Naive thymus-derived CD8-positive, alpha-beta T cell (primary cell): ENCODE measurements at regions not wholly inside any gene's neighbourhood (a gene's known extent, or its start where the extent isn't known, plus 50 kb on each side); places are given as distances from the start of the nearest gene placed in this dataset.

ENCODE experiments used
- ATAC-seq, 2 donors: fragments of 150-1000 bp; cut with Tn5 transposase in 1 of 2; sonication (Bioruptor Pico), chemical (Tn5 transposase) in 1 of 2; 1 replicate in 1 of 2; 2 replicates in 1 of 2; pipeline ENCODE4 v1.10.0; 2021; ENCODE audit warnings: mild to moderate bottlenecking in 2 of 2, moderate library complexity in 2 of 2
- POLR2A ChIA-PET: fragments of 350-600 bp; sonication (Branson Sonifier 250); formaldehyde crosslinking; loops from one replicate; lab custom pipeline; 2021; ENCODE audit warnings: antibody characterized with exemption; lab: Charles Lee
- DNase-seq, 10 donors: peaks; one replicate each; pipeline versions ENCODE4 v3.0.0 to v3.0.0-alpha.2; 2020 to 2022
- H3K27ac Mint-ChIP-seq, 10 donors: one replicate each; pipeline ENCODE4 v1.8.0; 2020 to 2022; ENCODE audit warnings: mild to moderate bottlenecking in 10 of 10, mixed read lengths in 10 of 10, moderate library complexity in 4 of 10, inconsistent platforms in 1 of 10
- H3K27me3 Mint-ChIP-seq, 5 donors: one replicate each; pipeline ENCODE4 v1.8.0; 2021 to 2022; ENCODE audit warnings: mixed read lengths in 5 of 5
- H3K36me3 Mint-ChIP-seq, 3 donors: one replicate each; pipeline ENCODE4 v1.8.0; 2020 to 2022; ENCODE audit warnings: mixed read lengths in 3 of 3, mild to moderate bottlenecking in 2 of 3, inconsistent platforms in 1 of 3
- H3K4me1 Mint-ChIP-seq, 4 donors: one replicate each; pipeline ENCODE4 v1.8.0; 2021 to 2022; ENCODE audit warnings: mixed read lengths in 4 of 4
- H3K4me3 Mint-ChIP-seq, 10 donors: one replicate each; pipeline ENCODE4 v1.8.0; 2020 to 2022; ENCODE audit warnings: mild to moderate bottlenecking in 10 of 10, mixed read lengths in 10 of 10, moderate library complexity in 6 of 10, inconsistent platforms in 1 of 10
- H3K9me3 Mint-ChIP-seq, 9 donors: one replicate each; pipeline ENCODE4 v1.8.0; 2020 to 2022; ENCODE audit warnings: mixed read lengths in 9 of 9, mild to moderate bottlenecking in 3 of 9, inconsistent platforms in 1 of 9, moderate library complexity in 1 of 9

DNA sequence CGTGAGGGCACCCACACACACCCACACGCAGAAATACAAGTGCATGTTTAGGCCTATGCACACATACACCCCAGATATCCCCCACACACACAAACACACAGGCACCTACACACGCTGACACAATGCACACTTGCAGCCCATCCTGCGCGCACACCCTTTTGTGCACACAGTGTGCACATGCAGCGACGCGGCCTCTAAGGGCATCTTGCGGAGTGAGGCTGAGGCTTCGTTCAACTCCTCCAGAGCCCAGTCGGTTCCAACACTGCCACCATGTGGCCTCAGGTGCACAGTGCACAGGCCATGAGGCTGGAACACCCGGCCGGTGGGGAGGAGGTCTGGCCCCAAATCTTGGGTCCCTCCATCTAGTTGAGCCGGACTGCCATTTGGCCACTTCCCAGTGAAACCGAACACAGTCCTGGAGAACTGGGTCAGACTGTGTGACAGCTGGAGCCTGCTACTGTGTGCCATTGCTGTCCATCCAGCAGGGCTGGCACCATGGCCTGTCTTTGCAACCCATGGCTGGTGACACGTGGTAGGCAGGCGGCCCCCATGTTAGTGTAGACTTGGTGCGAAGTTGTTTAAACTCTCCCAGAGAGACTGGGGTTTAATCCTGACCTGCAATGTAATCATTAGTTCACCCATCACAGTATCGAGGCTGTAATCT lies 97.7 kb upstream of the MVB12B start:
- peaks cover 14 to 67% (median 40%) of the 10 kb centered on the region in 5 donors for H3K27me3 Mint-ChIP-seq
- no peaks in the 10 kb centered on the region for H3K36me3 Mint-ChIP-seq
- H3K9me3 Mint-ChIP-seq, result no peaks in the 10 kb centered on the region
- H3K4me1 Mint-ChIP-seq, result peaks cover 0 to 7% (median 3%) of the 10 kb centered on the region in 4 donors
- POLR2A ChIA-PET, result no interaction called here
- no peak overlapping the region for H3K4me3 Mint-ChIP-seq
- ATAC-seq, result peak; percentile 92 to 94
- no peak overlapping the region for H3K27ac Mint-ChIP-seq
- DNase-seq, result peak; percentile 29 to 82 (median 58)

- peaks cover 8 to 61% (median 34%) of the 10 kb centered on the region in 5 donors for H3K27me3 Mint-ChIP-seq
- no peak overlapping the region for H3K27ac Mint-ChIP-seq
- no peak for DNase-seq
- H3K4me1 Mint-ChIP-seq, result peaks cover 0 to 6% (median 2%) of the 10 kb centered on the region in 4 donors
- ATAC-seq, result no peak
- POLR2A ChIA-PET, result no interaction called here
- no peaks in the 10 kb centered on the region for H3K9me3 Mint-ChIP-seq
- H3K36me3 Mint-ChIP-seq, result no peaks in the 10 kb centered on the region
- H3K4me3 Mint-ChIP-seq, result no peak overlapping the region
These were observed 97.1 kb upstream of the MVB12B start for GRCh38 chr9:126229501-126229900.

GRCh38 chr9:126230692-126231091 lies 95.9 kb upstream of the MVB12B start:
- Mint-ChIP-seq H3K4me1 (peaks cover 0 to 6% (median 2%) of the 10 kb centered on the region in 4 donors), H3K9me3 (no peaks in the 10 kb centered on the region), H3K27me3 (peaks cover 5 to 50% (median 22%) of the 10 kb centered on the region in 5 donors), H3K4me3 (no peak overlapping the region), H3K27ac (no peak overlapping the region), H3K36me3 (no peaks in the 10 kb centered on the region)
- DNase-seq (no peak), ATAC-seq (no peak)
- POLR2A ChIA-PET, result no interaction called here

DNA sequence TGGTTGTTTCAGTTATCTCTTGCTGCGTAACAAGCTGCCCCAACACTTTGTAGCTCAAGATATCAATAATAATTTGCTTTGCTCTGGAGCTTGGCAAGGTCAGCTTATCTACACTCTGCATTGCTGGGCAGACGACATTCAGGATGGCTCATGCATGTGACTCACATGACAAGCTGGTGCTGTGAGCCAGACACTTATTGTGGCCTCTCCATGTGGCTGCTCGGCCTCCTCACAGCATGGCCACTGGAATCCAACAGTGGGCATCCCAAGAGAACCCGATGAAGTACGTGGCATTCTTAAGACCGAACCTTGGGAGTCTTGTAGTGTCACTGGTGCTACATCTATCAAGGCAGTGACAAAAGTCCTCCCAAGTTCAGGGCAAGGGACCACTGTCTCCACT lies 94.2 kb upstream of the MVB12B start:
- DNase-seq (no peak), ATAC-seq (no peak)
- Mint-ChIP-seq H3K27ac (no peak overlapping the region), H3K4me1 (peaks cover 0 to 6% (median 2%) of the 10 kb centered on the region in 4 donors), H3K27me3 (peaks cover 3 to 39% (median 9%) of the 10 kb centered on the region in 5 donors), H3K4me3 (no peak overlapping the region), H3K36me3 (no peaks in the 10 kb centered on the region), H3K9me3 (no peaks in the 10 kb centered on the region)
- POLR2A ChIA-PET, result no interaction called here

DNA sequence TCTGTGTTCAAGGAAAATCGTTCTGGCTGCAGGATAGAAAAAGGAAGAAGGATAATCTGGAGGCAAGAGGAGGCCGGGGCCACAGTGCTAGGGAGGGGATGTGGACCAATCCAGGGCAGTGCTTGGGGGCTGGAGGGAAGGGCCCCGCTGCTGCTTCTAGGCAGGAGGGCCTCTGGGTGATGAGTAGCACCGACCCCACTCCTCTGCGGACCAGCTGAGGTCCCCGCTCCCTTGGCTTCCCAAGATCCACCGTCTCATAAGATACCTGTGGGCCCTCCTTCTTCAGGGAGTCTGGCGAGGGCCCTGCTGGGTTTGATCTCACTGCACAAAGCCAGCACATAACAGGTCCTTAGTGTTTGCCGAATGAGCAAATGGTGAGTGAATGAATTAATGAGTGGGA lies 93.5 kb upstream of the MVB12B start:
- H3K36me3 Mint-ChIP-seq, result no peaks in the 10 kb centered on the region
- H3K4me3 Mint-ChIP-seq, result no peak overlapping the region
- ATAC-seq (no peak), DNase-seq (no peak)
- POLR2A ChIA-PET, result no interaction called here
- H3K27me3 Mint-ChIP-seq, result peaks cover 3 to 40% (median 6%) of the 10 kb centered on the region in 5 donors
- H3K27ac Mint-ChIP-seq, result no peak overlapping the region
- no peaks in the 10 kb centered on the region for H3K9me3 Mint-ChIP-seq
- H3K4me1 Mint-ChIP-seq, result peaks cover 0 to 6% (median 2%) of the 10 kb centered on the region in 4 donors

DNA sequence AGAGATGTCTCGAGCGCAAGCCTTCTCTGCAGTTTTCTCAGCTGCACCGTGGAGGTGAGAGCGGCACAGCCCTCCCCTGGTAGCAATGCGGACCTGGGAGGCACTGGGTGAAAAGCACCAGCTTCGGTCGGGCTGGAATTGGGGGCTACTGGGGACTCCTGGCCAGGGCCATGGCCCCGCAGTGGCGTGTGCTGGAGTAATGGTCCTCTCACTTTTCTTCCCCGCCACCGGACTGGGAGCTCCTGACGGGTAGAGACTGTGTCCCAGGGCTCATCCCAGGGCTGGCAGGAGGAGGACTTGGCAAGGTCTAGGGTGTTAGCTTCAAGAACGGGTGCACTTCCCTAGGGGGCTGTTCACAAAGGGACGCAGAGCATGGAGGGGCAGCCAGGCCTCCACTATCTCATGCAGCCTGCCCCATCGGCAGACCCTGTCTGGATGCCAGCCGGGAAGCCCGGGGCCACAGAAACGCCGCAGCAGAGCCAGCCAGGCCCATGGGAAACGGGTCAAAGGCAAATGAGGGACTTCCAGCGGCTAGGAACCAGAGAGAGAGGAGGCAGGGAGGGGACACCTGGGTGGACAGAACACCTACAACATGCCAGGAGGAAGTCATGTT lies 92.6 kb upstream of the MVB12B start:
- no peak overlapping the region for H3K4me3 Mint-ChIP-seq

DNA sequence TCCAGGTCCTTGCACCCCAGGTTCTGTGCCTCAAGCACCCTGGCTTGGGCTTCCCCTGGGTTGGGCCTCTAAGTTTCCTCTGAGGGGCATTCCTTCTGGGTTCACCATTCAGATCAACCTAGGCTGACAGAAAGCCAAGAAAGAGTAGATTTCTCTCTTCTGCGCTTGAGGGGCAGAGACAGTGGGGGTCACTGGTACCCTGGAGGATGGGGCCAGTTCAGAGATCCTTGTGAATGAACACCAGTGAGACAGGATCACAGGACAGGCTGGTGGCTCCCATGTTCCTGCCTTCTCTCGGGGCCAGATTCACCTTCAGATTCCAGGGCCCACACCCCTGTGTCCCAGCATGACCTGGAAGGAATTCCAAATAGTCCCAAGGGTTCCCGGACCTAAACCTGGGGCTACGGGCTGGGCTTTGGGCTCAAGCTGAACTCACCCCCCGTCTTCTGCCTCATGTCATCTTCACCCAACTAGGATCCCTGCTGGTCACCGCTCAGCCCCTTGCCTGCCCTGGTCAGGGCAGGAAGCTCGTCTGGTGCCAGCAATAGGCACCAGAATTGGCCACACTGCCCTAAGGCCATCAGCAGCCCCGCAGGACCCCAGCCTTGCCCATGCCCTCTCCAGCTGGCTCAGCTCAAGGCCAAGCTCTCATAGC lies 91.8 kb upstream of the MVB12B start:
- no peak for DNase-seq
- Mint-ChIP-seq H3K36me3 (no peaks in the 10 kb centered on the region), H3K4me1 (no peaks in the 10 kb centered on the region), H3K9me3 (no peaks in the 10 kb centered on the region), H3K4me3 (no peak overlapping the region), H3K27ac (no peak overlapping the region), H3K27me3 (peaks cover 0 to 29% (median 4%) of the 10 kb centered on the region in 5 donors)
- POLR2A ChIA-PET, result no interaction called here
- ATAC-seq, result no peak

More for the DNA sequence above, 92.6 kb upstream of the MVB12B start:
- Mint-ChIP-seq H3K9me3 (no peaks in the 10 kb centered on the region), H3K27ac (no peak overlapping the region), H3K36me3 (no peaks in the 10 kb centered on the region), H3K4me1 (no peaks in the 10 kb centered on the region), H3K27me3 (peaks cover 2 to 36% (median 4%) of the 10 kb centered on the region in 5 donors)
- POLR2A ChIA-PET, result no interaction called here
- ATAC-seq (no peak), DNase-seq (no peak)

GRCh38 chr9:126235336-126236243 lies 91.0 kb upstream of the MVB12B start:
- H3K27ac Mint-ChIP-seq, result no peak overlapping the region
- no peak overlapping the region for H3K4me3 Mint-ChIP-seq
- H3K9me3 Mint-ChIP-seq, result no peaks in the 10 kb centered on the region
- no peaks in the 10 kb centered on the region for H3K36me3 Mint-ChIP-seq
- DNase-seq (no peak), ATAC-seq (no peak)
- no peaks in the 10 kb centered on the region for H3K4me1 Mint-ChIP-seq
- POLR2A ChIA-PET, result no interaction called here
- H3K27me3 Mint-ChIP-seq, result peaks cover 0 to 27% (median 4%) of the 10 kb centered on the region in 5 donors

DNA sequence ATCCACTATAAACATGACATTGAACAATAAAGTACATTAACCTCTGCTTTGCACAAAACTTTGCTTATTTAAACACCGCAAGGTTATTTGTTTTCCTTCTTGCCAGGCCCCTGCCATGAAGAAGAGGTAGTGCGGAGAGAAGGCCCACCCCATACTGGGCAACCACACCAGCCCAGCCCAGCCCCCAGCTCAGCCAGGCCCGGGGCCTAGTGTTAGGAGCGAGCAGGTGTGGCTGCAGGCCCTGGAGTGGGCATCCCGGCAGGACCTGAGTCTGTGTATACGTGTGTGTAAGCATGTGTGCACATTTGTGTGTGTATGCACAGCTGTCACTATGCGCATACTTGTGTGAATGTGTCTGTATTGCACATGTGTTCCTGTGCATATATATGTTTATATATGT lies 90.4 kb upstream of the MVB12B start:
- no peak for DNase-seq
- Mint-ChIP-seq H3K27me3 (peaks cover 0 to 27% (median 4%) of the 10 kb centered on the region in 5 donors), H3K36me3 (no peaks in the 10 kb centered on the region), H3K4me1 (peaks cover 0 to 2% (median 0%) of the 10 kb centered on the region in 4 donors), H3K9me3 (no peaks in the 10 kb centered on the region), H3K4me3 (no peak overlapping the region), H3K27ac (no peak overlapping the region)
- ATAC-seq, result no peak
- POLR2A ChIA-PET, result no interaction called here

DNA sequence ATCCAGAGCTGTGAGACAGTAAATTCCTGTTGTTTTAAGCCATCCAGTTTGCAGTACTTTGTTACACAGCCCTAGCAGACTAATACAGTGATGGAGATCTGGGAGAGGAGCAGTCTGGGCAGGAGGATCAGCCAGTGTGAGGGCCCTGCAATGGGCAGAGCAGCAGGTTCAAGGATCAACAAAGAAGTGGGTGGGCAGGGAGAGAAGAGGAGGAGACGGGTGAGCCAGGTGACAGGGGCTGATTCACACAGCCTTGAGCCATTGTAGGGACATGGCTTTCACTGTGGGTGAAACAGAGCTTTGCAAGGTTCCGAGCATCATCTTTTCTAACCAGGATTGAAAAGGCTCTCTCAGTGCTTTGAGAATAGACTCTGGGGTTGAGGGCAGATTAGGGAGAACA lies 88.2 kb upstream of the MVB12B start:
- peaks cover 0 to 9% (median 3%) of the 10 kb centered on the region in 9 donors for H3K9me3 Mint-ChIP-seq
- H3K27ac Mint-ChIP-seq, result no peak overlapping the region
- peaks cover 0 to 22% (median 4%) of the 10 kb centered on the region in 5 donors for H3K27me3 Mint-ChIP-seq
- peaks cover 0 to 4% (median 2%) of the 10 kb centered on the region in 3 donors for H3K36me3 Mint-ChIP-seq
- H3K4me3 Mint-ChIP-seq, result no peak overlapping the region
- POLR2A ChIA-PET, result no interaction called here
- peaks cover 0 to 2% (median 0%) of the 10 kb centered on the region in 4 donors for H3K4me1 Mint-ChIP-seq
- ATAC-seq (no peak), DNase-seq (no peak)

- no peak overlapping the region for H3K4me3 Mint-ChIP-seq
- DNase-seq, result no peak
- POLR2A ChIA-PET, result no interaction called here
- no peak for ATAC-seq
- peaks cover 0 to 2% (median 0%) of the 10 kb centered on the region in 4 donors for H3K4me1 Mint-ChIP-seq
- no peak overlapping the region for H3K27ac Mint-ChIP-seq
- peaks cover 0 to 15% (median 2%) of the 10 kb centered on the region in 3 donors for H3K36me3 Mint-ChIP-seq
- peaks cover 0 to 20% (median 4%) of the 10 kb centered on the region in 5 donors for H3K27me3 Mint-ChIP-seq
- H3K9me3 Mint-ChIP-seq, result peaks cover 5 to 20% (median 10%) of the 10 kb centered on the region in 9 donors
These were observed 87.1 kb upstream of the MVB12B start for GRCh38 chr9:126239515-126239914.

- Mint-ChIP-seq H3K4me1 (peaks cover 0 to 2% (median 0%) of the 10 kb centered on the region in 4 donors), H3K4me3 (no peak overlapping the region), H3K36me3 (peaks cover 0 to 27% (median 2%) of the 10 kb centered on the region in 3 donors), H3K27me3 (peaks cover 7 to 32% (median 12%) of the 10 kb centered on the region in 5 donors), H3K27ac (no peak overlapping the region), H3K9me3 (peaks cover 9 to 34% (median 19%) of the 10 kb centered on the region in 9 donors)
- ATAC-seq (no peak), DNase-seq (no peak)
- POLR2A ChIA-PET, result no interaction called here
These were observed 85.8 kb upstream of the MVB12B start for GRCh38 chr9:126240835-126241234.
